ENCODE measurements at regions not wholly inside any gene's neighbourhood (a gene's known extent, or its start where the extent isn't known, plus 50 kb on each side); places are given as distances from the start of the nearest gene placed in this dataset.

- no peaks in the 10 kb centered on the region for H3K36me3 Mint-ChIP-seq (ENCODE audit: insufficient read depth, unreplicated experiment)
- no peaks in the 10 kb centered on the region for H3K27me3 Mint-ChIP-seq (ENCODE audit: insufficient read depth, unreplicated experiment)
- CTCF ChIA-PET: no interaction called here
- no peaks in the 10 kb centered on the region for H3K4me1 Mint-ChIP-seq (ENCODE audit: low read depth, unreplicated experiment)
- Histone ChIP-seq H3K4me1 (no peaks in the 10 kb centered on the region), H3K36me3 (ENCODE audit: control insufficient read depth, insufficient read depth, low read length) (no peaks in the 10 kb centered on the region), H3K27me3 (replicated peaks; ENCODE audit: control insufficient read depth, insufficient read depth, low read length) (no peaks in the 10 kb centered on the region), H3K9me3 (no peaks in the 10 kb centered on the region), H3K4me3 (ENCODE audit: low read depth, low read length) (no peak overlapping the region)
- intact Hi-C loops (cut with micrococcal nuclease; ENCODE audit: unreplicated experiment): loop anchor here (1.0 to 2.0 kb wide), 2 partner anchors 55 to 78 kb away; partner anchors contain the start of gene CHRM3
- no peak for DNase-seq
- no peak for TF ChIP-seq CTCF (IDR thresholded peaks at IDR 0.05; ENCODE audit: insufficient read depth in 1 of 2, low read depth in 1 of 2, low read length in 1 of 2, severe bottlenecking in 1 of 2, unreplicated experiment in 1 of 2)
- no TSS peak for BruUV-seq (replicated peaks)
- no peak overlapping the region for H3K4me3 Mint-ChIP-seq (ENCODE audit: unreplicated experiment)
- H3K27ac Mint-ChIP-seq (ENCODE audit: unreplicated experiment): no peak overlapping the region
- POLR2A ChIA-PET: no interaction called here
- no peaks in the 10 kb centered on the region for H3K9me3 Mint-ChIP-seq (ENCODE audit: unreplicated experiment)
Observed at GRCh38 chr1:239307886-239308285, 78.5 kb upstream of the CHRM3 start.

GRCh38 chr1:239306426-239306825 is 79.9 kb upstream of the CHRM3 start:
- intact Hi-C loops (cut with micrococcal nuclease; ENCODE audit: unreplicated experiment): no loop called here
- Histone ChIP-seq H3K4me1 (no peaks in the 10 kb centered on the region), H3K27me3 (replicated peaks; ENCODE audit: control insufficient read depth, insufficient read depth, low read length) (no peaks in the 10 kb centered on the region), H3K36me3 (ENCODE audit: control insufficient read depth, insufficient read depth, low read length) (no peaks in the 10 kb centered on the region), H3K9me3 (no peaks in the 10 kb centered on the region), H3K4me3 (ENCODE audit: low read depth, low read length) (no peak overlapping the region)
- POLR2A ChIA-PET: no interaction called here
- H3K27ac Mint-ChIP-seq (ENCODE audit: unreplicated experiment): no peak overlapping the region
- CTCF ChIA-PET: no interaction called here
- no peaks in the 10 kb centered on the region for H3K36me3 Mint-ChIP-seq (ENCODE audit: insufficient read depth, unreplicated experiment)
- H3K4me3 Mint-ChIP-seq (ENCODE audit: unreplicated experiment): no peak overlapping the region
- no peaks in the 10 kb centered on the region for H3K9me3 Mint-ChIP-seq (ENCODE audit: unreplicated experiment)
- no peak for DNase-seq
- no TSS peak for BruUV-seq (replicated peaks)
- no peaks in the 10 kb centered on the region for H3K4me1 Mint-ChIP-seq (ENCODE audit: low read depth, unreplicated experiment)
- H3K27me3 Mint-ChIP-seq (ENCODE audit: insufficient read depth, unreplicated experiment): no peaks in the 10 kb centered on the region
- no peak for TF ChIP-seq CTCF (IDR thresholded peaks at IDR 0.05; ENCODE audit: insufficient read depth in 1 of 2, low read depth in 1 of 2, low read length in 1 of 2, severe bottlenecking in 1 of 2, unreplicated experiment in 1 of 2)

- no TSS peak for BruUV-seq (replicated peaks)
- DNase-seq: no peak
- Histone ChIP-seq H3K9me3 (no peaks in the 10 kb centered on the region), H3K27me3 (replicated peaks; ENCODE audit: control insufficient read depth, insufficient read depth, low read length) (no peaks in the 10 kb centered on the region), H3K4me1 (no peaks in the 10 kb centered on the region), H3K4me3 (ENCODE audit: low read depth, low read length) (no peak overlapping the region), H3K36me3 (ENCODE audit: control insufficient read depth, insufficient read depth, low read length) (no peaks in the 10 kb centered on the region)
- CTCF ChIA-PET: no interaction called here
- Mint-ChIP-seq H3K4me1 (ENCODE audit: low read depth, unreplicated experiment) (no peaks in the 10 kb centered on the region), H3K27ac (ENCODE audit: unreplicated experiment) (no peak overlapping the region), H3K36me3 (ENCODE audit: insufficient read depth, unreplicated experiment) (no peaks in the 10 kb centered on the region), H3K9me3 (ENCODE audit: unreplicated experiment) (no peaks in the 10 kb centered on the region), H3K4me3 (ENCODE audit: unreplicated experiment) (no peak overlapping the region), H3K27me3 (ENCODE audit: insufficient read depth, unreplicated experiment) (peaks cover 3% of the 10 kb centered on the region)
- POLR2A ChIA-PET: interaction anchor here (0.6 kb wide), 1 partner anchor 111 kb away, joined by 3 read pairs; no protein-coding TSS in a partner anchor
- intact Hi-C loops (cut with micrococcal nuclease; ENCODE audit: unreplicated experiment): no loop called here
- no peak for TF ChIP-seq CTCF (IDR thresholded peaks at IDR 0.05; ENCODE audit: insufficient read depth in 1 of 2, low read depth in 1 of 2, low read length in 1 of 2, severe bottlenecking in 1 of 2, unreplicated experiment in 1 of 2)
Observed at GRCh38 chr1:239303289-239303688, 83.1 kb upstream of the CHRM3 start.

Data from Caco-2 (cell line).